HS-27A (cell line): ENCODE measurements at regions not wholly inside any gene's neighbourhood (a gene's known extent, or its start where the extent isn't known, plus 50 kb on each side); places are given as distances from the start of the nearest gene placed in this dataset.
"Not testable (repeated sequence)": the region's sequence is repeated elsewhere in the genome, so short reads cannot be mapped to it uniquely, and the experiment has no call there.

Source experiments
- DNase-seq: peaks from one replicate; pipeline ENCODE4 v3.0.0-alpha.2; 2012; ENCODE audit warnings: low read depth, missing footprints

DNA sequence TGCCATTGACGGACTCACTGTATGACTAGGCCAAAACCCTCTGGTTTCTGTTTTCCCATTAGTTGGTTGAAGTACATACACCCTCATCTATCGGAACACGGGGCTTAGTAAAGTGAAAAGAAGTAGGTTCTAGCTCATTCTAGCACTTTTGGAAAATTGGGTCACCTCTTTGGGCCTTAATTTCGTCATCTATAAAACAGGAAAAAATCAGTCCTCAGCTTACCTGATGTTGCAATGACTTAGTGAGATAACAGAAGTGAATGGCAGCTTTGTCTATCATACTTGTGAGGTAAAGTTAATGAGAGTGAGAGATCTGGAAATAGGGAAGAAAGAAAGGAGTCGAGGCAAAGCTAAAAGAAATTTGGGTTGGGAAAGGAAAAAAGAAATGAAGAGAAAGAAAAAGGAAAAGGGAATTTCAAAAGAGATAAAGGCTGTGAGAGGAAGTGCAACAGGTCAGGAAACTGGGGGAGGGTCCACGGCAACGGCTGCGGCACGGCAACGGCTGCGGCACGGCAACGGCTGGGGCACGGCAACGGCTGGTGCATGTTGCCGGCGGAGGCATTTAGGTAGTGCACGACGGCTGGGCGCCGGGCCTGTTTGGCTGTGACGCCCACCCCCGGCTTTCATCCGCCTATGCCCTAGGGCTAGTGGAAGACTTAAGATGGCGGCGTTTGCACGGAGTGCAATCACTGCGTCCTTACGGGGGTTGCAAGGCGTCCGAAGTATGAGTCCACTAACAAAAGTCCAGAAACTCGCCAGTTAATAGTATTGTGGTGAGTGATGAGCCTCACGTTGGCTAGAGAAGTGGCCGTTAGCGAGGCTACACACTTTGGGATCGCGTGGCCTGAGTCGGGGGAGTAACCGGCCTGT is 91.4 kb upstream of the XIST start:
- peak; percentile 40 for DNase-seq

DNA sequence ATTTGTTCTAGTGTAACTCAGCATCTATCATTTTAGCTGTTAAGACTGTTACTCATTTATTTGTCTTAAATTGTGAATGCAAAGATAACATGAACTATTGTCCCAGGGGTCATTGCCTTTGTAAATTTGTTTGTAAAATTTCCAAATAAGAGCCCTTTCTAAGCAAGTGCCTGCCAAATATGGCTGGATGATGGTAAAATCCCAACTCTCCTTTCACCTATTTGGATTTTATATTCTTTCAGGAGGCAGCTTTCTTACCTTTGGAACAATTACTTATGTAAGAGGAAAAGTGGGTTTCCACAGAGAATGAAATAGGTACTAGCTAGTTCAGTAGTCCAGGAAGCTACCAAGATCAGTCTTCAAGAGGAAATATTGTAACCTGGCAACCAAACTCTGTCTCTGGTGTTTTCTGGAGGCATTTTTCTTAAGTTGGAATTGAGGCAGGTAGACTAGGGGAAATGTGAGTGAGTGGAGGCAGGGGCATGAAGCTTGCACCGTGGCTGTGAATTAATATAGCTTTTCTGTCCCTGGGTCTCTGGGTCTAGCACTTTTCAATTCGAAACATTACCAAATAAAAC is 88.5 kb upstream of the XIST start:
- DNase-seq: no peak

DNA sequence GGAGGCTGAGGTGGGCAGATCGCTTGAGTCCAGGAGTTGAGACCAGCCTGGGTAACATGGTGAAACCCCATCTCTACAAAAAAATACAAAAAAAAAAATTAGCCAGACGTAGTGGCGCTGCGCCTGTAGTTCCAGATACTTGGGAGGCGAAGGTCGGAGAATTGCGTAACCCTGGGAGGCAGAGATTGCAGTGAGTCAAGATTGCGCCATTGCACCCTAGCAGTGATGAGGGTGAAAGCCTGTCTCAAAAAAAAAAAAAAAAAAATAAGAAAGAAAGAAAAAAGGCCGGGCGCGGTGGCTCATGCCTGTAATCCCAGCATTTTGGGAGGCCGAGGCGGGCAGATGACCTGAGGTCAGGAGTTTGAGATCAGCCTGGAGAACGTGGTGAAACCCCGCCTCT is 85.3 kb upstream of the XIST start:
- DNase-seq: not testable (repeated sequence)

DNA sequence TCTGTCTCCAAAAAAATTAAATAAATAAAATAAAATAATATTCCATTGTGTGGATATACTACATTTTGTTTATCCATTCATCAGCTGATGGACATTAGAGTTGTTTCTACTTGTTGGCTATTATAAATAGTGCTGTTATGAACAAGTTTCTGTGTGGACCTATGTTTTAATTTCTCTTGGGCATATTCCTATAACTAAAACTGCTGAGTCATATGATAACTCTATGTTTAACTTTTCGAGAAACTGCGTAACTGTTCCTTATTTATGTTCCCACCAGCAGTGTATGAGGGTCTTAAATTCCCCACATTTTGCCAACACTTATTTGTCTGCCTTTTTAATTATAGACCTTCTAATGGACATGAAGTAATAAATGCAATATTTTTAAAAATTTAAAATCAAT is 80.0 kb upstream of the XIST start:
- no peak for DNase-seq

DNA sequence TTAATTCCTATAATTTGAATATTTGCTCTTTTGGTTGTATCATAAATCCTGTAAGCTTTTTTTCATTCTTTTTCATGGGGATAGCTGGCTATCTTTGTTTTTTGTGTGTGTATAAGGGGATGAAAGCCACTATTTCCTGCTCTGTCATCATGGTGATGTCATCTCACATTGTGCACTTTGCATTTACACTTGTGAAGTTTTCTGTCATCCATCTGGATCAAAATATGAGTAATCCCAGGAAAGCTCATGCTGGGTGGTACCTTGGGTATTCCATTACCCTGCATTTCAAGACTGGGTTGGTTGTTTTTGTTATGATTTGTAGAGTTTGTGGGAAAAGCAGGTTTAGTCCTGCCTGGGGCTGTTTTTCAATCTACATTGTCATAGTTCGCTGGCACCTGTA is 77.8 kb upstream of the XIST start:
- no peak for DNase-seq

DNA sequence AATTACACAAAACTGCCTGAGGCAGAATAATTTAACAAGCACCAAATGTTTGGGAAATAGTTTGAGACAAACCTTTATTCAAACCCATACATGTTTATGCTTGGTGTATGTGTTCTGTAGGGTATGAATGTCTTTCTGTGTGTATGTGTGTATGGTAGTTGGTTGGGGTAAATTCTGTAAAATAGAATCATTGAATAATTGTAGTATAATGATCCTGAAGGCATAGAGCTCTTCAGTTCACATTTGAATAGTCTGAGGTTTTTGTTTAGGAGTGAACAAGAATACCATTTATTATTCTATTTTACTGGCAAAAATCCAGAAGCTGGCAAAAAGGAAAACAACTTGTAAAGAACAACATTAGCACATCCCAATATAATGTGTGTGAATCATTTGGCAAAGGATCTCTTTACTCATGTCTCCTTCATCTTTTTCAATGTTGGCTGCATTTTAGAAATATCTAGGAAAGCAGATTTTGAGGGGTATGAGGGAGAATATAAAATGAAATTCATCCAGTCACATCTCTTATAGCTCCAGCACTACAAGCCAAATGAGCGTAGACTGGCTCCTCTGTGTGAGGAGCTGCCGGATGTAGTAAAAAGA is 70.4 kb upstream of the XIST start:
- DNase-seq: no peak

DNA sequence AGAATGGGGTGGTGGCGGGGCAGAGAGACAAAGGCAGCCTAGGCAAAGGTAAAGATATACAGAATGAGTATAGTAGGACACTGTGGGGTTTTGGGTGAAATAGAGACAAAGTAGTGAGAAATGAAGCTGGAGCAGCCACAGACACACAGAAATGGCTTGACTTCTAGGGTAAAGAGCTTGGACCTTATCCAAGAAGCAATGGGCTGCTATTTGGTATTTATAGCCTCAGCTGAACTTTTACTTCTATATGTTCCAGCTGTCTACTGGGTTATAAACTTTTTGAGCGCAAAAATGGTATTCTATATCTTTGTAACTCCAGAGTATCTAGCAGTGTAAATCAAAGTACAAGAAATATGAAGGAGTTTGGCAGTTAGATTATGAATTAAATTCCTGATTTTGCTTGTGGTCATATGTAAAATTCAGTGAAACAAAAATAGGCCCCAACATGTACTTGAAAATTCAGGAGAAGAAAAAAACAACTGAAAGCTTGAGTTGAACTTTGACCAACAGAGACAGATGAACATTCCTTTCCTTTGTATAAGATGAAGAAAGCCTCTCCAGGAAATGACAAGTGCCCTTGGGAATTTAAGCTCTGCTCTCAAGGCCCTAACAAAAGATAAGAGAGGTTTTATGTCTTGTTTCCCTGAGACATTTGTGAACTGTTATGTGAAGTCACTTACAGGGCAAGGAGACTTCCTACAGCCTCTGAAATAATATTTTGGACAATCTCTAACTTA is 64.6 kb upstream of the XIST start:
- DNase-seq: peak; percentile 70

DNA sequence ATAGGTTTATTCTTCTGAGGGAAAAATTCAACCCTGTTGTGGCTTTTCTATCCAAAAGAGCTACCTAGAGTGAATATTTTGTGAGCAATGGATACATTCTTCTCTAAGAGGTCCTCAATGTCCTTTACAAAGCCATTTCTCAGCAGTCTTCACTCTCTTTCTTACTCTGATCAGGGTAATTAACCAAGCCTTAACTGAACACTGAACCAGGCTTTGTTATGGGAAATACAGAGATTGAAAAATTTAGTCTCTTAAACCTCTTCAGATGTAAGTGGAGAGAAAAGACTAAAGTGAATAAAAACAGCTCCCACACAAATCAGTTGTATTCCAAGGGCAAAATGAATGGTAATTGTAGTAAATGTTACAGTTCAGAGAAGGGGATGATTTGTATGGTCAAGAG is 64.0 kb upstream of the XIST start:
- DNase-seq: no peak

DNA sequence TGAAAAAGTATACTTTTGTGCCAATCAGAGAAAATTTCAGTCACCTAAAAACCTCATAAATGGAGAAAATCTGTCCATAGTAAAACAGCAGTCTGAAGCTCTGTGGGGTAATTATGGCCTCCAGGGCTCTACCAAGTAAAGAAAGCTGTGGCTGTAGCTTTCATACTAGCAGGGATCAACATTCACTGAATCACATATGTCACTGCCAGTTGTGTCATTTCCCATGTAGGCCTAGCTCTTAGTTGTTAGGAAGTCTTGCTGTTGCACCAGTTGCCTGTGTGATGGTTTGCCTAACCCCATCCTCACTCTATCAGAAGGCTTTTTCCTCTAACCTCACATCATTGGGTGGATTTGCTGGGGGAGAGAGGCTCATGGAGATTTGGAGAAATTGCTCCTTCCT is 62.3 kb upstream of the XIST start:
- DNase-seq: not testable (repeated sequence)

DNA sequence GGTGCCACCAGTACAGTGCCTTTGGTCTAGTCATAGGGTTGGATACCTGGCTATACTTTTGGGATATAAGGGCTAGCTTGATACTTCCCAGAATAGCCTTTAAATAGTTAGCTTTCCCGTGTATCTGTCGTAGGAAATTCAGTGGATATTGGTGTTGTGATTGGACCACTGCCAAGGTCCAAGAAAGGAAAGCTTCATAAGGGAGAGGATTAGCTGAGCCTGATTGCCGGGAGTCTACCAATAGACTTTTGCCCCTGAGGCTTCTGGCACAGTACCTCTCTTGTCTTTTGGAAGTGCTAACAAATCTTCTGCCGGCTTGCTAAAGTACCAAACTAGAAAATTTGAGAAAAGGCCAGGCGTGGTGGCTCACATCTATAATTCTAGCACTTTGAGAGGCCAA is 61.1 kb upstream of the XIST start:
- DNase-seq: no peak

DNA sequence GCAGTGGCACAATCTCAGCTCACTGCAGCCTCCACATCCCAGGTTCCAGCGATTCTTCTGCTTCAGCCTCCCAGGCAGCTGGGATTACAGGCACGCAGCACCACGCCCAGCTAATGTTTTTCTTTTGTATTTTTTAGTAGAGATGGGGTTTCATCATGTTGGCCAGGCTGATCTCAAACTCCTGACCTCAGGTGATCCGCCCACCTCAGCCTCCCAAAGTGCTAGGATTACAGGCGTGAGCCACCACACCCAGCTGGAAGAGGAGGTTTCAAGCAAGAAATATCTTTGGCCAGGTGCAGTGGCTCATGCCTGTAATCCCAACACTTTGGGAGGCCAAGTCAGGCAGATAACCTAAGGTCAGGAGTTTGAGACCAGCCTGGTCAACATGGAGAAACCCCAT is 59.4 kb upstream of the XIST start:
- DNase-seq: not testable (repeated sequence)

DNA sequence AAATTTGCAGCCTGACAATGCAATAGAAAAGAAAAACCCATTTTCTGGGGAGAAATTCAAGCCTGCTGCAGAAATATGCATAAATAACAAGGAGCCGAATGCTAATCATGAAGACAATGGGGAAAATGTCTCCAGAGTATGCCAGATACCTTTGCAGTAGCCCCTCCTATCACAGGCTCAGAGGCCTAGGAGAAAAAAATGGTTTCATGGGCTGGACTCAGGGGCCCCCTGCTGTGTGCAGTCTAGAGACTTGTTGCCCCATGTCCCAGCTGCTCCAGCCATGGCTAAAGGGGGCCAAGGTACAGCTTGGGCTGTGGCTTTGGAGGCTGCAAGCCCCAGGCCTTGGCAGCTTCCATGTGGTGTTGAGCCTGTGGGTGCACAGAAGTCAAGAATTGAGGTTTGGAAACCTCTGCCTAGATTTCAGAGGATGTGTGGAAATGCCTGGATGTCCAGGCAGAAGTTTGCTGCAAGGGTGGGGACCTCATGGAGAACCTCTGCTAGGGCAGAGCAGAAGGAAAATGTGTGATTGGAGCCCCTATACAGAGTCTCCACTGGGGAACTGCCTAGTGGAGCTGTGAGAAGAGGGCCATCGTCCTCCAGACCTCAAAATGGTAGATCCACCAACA is 53.3 kb upstream of the XIST start:
- not testable (repeated sequence) for DNase-seq

DNA sequence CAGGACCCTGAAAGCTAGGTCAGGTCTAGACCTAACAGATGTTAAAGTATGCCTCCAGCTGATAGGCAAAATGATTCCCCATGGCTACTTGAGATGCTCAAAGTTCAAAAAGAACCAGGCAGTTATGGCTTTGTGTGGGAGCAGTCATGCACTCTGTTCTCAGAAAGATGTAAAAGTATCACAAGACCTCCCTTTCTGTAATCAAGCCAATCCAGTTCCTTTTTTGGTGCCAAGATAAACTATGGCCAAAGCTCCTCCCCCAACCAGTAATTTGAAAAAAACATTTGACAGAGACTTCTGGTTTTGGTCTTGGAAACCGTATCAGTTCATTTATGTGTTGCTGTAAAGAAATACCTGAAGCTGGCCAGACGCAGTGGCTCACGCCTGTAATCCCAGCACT is 51.4 kb upstream of the XIST start:
- DNase-seq: no peak
